ENCODE measurements at regions not wholly inside any gene's neighbourhood (a gene's known extent, or its start where the extent isn't known, plus 50 kb on each side); places are given as distances from the start of the nearest gene placed in this dataset.

DNA sequence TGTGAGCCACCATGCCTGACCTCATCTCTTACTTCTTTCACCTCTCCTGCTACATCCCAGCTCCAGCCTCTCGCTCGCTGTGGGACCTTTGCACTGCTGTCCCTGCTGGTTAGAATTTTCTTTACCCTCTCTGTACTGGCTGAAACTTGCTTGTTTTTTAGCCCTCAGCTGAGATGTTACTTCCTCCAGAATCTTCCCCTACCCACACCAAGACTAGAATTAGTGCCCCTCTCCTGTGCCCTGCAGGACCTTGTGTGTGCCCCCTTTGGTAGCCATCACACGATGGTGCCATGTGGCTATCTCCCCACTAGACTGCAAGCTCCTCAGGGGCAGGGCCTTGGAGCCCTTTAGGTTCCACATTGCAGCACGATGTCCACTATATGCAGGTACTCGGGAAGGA lies 84.1 kb downstream of the AIPL1 start:
- DNase-seq (no peak), ATAC-seq (no peak)
- no peaks in the 10 kb centered on the region for H3K36me3 ChIP-seq
- no peak overlapping the region for H3K27ac ChIP-seq
- intact Hi-C loops (cut with DNase I; ENCODE audit: low total_unique reads) (no loop called here), in situ Hi-C loops (cut with MboI; ENCODE audit: low sequenced_read_pairs in 4 of 4) (no loop called here)
- no peak overlapping the region for H3K4me3 ChIP-seq
- peaks cover 11 to 25% (median 21%) of the 10 kb centered on the region in 3 donors for H3K27me3 ChIP-seq
- no peaks in the 10 kb centered on the region for H3K9me3 ChIP-seq
- TF ChIP-seq POLR2A (IDR thresholded peaks at IDR 0.05): no peak
- TF ChIP-seq, protein P1, sequence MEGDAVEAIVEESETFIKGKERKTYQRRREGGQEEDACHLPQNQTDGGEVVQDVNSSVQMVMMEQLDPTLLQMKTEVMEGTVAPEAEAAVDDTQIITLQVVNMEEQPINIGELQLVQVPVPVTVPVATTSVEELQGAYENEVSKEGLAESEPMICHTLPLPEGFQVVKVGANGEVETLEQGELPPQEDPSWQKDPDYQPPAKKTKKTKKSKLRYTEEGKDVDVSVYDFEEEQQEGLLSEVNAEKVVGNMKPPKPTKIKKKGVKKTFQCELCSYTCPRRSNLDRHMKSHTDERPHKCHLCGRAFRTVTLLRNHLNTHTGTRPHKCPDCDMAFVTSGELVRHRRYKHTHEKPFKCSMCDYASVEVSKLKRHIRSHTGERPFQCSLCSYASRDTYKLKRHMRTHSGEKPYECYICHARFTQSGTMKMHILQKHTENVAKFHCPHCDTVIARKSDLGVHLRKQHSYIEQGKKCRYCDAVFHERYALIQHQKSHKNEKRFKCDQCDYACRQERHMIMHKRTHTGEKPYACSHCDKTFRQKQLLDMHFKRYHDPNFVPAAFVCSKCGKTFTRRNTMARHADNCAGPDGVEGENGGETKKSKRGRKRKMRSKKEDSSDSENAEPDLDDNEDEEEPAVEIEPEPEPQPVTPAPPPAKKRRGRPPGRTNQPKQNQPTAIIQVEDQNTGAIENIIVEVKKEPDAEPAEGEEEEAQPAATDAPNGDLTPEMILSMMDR (IDR thresholded peaks at IDR 0.05 in 4 of 5, conservative IDR thresholded peaks at IDR 0.05 in 1 of 5): no peak
- H3K4me1 ChIP-seq: no peaks in the 10 kb centered on the region

DNA sequence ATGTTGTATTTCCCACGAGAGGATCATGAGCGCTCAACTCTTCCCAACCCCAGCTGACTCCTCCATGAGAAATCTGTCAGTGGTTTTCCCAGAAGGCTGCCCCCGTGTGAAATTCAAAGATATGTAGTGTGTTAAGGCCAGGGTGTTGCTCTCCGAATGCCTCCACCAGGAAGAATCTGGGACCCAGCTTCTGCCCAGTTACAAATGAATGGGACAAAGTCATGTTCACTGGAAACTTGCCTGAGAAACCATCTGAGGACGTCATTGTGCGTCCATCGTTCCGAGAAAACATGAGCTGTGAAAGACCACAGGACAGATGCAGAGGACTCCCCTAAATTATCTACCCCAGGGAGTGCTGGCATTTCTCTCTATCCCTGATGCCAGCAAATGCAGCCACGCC lies 86.0 kb downstream of the AIPL1 start:
- in situ Hi-C loops (cut with MboI; ENCODE audit: low sequenced_read_pairs in 4 of 4): no loop called here
- intact Hi-C loops (cut with DNase I; ENCODE audit: low total_unique reads): no loop called here
- peaks cover 11 to 25% (median 21%) of the 10 kb centered on the region in 3 donors for H3K27me3 ChIP-seq

DNA sequence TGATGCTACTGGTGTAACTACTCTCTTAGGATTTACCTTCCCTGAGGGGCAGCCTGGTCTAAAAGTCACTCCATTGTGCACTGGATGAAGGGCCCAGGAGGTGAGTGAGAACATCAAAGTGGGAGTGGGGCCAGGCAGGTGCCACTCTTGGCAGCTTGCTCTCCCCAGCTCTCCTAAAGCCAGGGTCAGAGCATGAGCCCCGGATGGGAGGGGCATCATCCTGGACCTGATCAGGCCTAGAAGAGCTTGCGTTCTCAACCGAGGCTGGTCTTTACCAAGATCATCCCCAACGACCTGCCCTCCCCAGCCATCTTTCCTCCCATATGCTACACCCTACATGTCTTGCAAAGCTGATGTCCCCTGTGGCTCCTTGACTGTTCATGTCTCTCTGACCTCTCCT lies 87.1 kb downstream of the AIPL1 start:
- Histone ChIP-seq H3K36me3 (no peaks in the 10 kb centered on the region), H3K27ac (no peak overlapping the region), H3K4me3 (no peak overlapping the region), H3K4me1 (no peaks in the 10 kb centered on the region), H3K9me3 (no peaks in the 10 kb centered on the region), H3K27me3 (peaks cover 11 to 23% (median 21%) of the 10 kb centered on the region in 3 donors)
- no peak for ATAC-seq
- intact Hi-C loops (cut with DNase I; ENCODE audit: low total_unique reads): no loop called here
- TF ChIP-seq, protein P1 (IDR thresholded peaks at IDR 0.05 in 4 of 5, conservative IDR thresholded peaks at IDR 0.05 in 1 of 5): no peak
- no peak for TF ChIP-seq POLR2A (IDR thresholded peaks at IDR 0.05)
- DNase-seq: no peak
- in situ Hi-C loops (cut with MboI; ENCODE audit: low sequenced_read_pairs in 4 of 4): no loop called here

More for the DNA sequence above, 86.0 kb downstream of the AIPL1 start:
- no peak for TF ChIP-seq POLR2A (IDR thresholded peaks at IDR 0.05)
- TF ChIP-seq, protein P1 (IDR thresholded peaks at IDR 0.05 in 4 of 5, conservative IDR thresholded peaks at IDR 0.05 in 1 of 5): no peak
- no peaks in the 10 kb centered on the region for H3K36me3 ChIP-seq
- no peaks in the 10 kb centered on the region for H3K9me3 ChIP-seq
- DNase-seq (no peak), ATAC-seq (no peak)
- H3K4me3 ChIP-seq: no peak overlapping the region
- H3K4me1 ChIP-seq: no peaks in the 10 kb centered on the region
- H3K27ac ChIP-seq: no peak overlapping the region

DNA sequence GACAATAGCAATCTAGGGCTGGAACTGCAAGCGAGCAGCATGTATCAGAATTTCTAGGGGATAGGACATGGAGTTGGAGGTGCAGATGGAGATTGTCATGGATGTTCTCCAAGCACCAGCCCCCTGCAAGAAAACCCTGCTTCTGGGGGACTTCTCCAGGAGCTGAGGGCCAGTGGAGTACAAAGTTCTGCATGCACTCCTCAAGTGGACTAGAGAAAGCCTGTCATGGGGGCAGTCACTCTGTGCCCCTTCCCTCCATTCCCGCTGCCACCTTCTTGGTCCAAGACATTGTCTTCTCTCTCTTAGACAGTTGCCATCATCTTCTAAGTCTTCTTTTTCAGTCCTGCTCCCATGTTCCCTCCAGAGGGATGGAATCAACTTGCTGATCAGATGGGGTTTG lies 87.9 kb downstream of the AIPL1 start:
- Histone ChIP-seq H3K4me1 (no peaks in the 10 kb centered on the region), H3K9me3 (no peaks in the 10 kb centered on the region), H3K27me3 (peaks cover 11 to 21% (median 19%) of the 10 kb centered on the region in 3 donors), H3K36me3 (no peaks in the 10 kb centered on the region), H3K4me3 (no peak overlapping the region), H3K27ac (no peak overlapping the region)
- in situ Hi-C loops (cut with MboI; ENCODE audit: low sequenced_read_pairs in 4 of 4): no loop called here
- no peak for TF ChIP-seq POLR2A (IDR thresholded peaks at IDR 0.05)
- TF ChIP-seq, protein P1 (IDR thresholded peaks at IDR 0.05 in 4 of 5, conservative IDR thresholded peaks at IDR 0.05 in 1 of 5): no peak
- intact Hi-C loops (cut with DNase I; ENCODE audit: low total_unique reads): no loop called here
- DNase-seq (no peak), ATAC-seq (no peak)

DNA sequence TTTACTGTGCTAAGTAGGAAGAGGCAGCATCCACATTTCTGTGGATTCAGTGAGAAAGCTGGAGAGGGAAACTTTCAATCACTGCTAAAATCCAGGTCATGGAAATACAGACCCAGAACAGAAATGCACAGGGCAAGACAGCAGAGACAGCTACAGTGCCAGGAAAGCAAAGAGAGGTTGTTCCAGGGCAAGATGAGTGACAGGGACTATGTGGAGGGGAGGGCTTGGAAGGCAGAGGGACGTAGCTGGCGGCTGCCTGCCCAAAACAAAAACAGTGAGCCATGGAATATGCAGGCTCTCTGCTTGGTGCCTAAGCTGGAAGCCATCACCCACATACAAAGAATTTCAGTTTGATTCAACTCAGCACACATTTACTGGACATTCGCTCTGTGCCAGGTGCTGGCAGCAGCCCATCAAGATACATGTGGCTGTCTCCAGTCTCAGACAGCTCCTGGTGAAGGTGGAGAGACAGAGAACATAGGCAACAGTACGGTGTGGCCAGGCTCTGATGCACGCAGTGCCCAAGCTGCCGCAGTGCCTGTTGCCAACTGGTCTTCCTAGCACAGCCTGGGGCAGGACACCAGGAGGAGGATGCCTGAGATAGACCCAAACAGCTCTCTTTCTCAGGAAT lies 88.7 kb downstream of the AIPL1 start:
- in situ Hi-C loops (cut with MboI; ENCODE audit: low sequenced_read_pairs in 4 of 4): no loop called here
- ATAC-seq: no peak
- intact Hi-C loops (cut with DNase I; ENCODE audit: low total_unique reads): no loop called here

More for the DNA sequence above, 88.7 kb downstream of the AIPL1 start:
- no peak overlapping the region for H3K27ac ChIP-seq
- H3K4me1 ChIP-seq: no peaks in the 10 kb centered on the region
- H3K36me3 ChIP-seq: no peaks in the 10 kb centered on the region
- H3K4me3 ChIP-seq: no peak overlapping the region
- no peak for TF ChIP-seq POLR2A (IDR thresholded peaks at IDR 0.05)
- TF ChIP-seq, protein P1 (IDR thresholded peaks at IDR 0.05 in 4 of 5, conservative IDR thresholded peaks at IDR 0.05 in 1 of 5): no peak
- no peaks in the 10 kb centered on the region for H3K9me3 ChIP-seq
- H3K27me3 ChIP-seq: peaks cover 11 to 21% (median 19%) of the 10 kb centered on the region in 3 donors
- no peak for DNase-seq

All from gastrocnemius medialis (tissue), 4 donors.